ENCODE measurements at regions not wholly inside any gene's neighbourhood (a gene's known extent, or its start where the extent isn't known, plus 50 kb on each side); places are given as distances from the start of the nearest gene placed in this dataset.
A peak's percentile ranks its signal among the peaks of the same experiment; 100 is the strongest.

DNA sequence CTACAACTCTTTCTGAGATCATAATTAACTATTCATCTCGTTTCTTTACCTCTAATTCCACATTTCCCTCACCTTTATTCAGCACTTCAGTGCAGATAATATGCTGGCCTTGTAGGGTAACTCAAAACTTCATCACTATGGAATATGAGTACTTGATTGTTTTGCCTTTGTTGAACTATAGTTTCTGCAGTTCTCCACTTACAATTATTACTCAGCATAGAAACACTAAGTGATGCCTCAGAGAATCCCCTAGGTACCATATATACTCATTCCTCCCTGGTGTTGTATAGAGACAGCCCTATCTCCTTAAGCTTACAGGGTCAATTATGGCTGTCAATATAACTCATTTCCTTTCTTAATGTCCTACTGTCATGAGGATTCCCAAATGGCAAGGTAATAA is 380.6 kb upstream of the RBMS3 start:
- ATAC-seq, result no peak
- no peaks in the 10 kb centered on the region for H3K4me1 ChIP-seq (ENCODE audit: control insufficient read depth, insufficient read depth, low read length)
- no peak overlapping the region for H3K4me3 ChIP-seq (ENCODE audit: low read length)
- no peaks in the 10 kb centered on the region for H3K27me3 ChIP-seq (ENCODE audit: control insufficient read depth, insufficient read depth)
- no peaks in the 10 kb centered on the region for H3K9me3 ChIP-seq (ENCODE audit: control insufficient read depth, low read length)
- H3K27ac ChIP-seq (ENCODE audit: low read length), result no peak overlapping the region
- whole genome bisulfite sequencing, result 43% methylated on average over 1 of the region's 1 CpG
- intact Hi-C loops (cut with DNase I), result no loop called here
- no peak for DNase-seq

DNA sequence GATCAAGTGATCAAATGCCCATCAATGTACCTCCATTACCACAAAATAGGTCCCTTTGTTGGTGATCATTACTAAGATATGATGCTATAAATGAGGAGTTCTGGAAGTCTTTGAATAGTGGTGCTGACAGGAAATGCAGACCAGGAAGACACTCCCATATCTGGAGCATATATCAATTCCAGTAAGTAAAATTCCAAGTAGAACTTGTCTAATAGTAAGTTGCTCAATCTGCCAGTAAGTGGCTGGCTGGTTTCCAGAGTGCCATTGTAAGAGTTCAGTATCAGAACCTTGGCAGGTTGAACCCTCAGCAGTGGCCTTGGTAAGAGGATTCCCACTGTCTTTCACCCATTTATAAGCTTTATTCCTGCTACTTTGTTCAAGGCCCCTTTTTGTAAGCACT is 379.9 kb upstream of the RBMS3 start:
- ATAC-seq (no peak), DNase-seq (peak in 2 of 3 donors; percentile 29 to 47)
- H3K9me3 ChIP-seq (ENCODE audit: control insufficient read depth, low read length), result no peaks in the 10 kb centered on the region
- H3K4me1 ChIP-seq (ENCODE audit: control insufficient read depth, insufficient read depth, low read length), result no peaks in the 10 kb centered on the region
- H3K4me3 ChIP-seq (ENCODE audit: low read length), result no peak overlapping the region
- H3K27ac ChIP-seq (ENCODE audit: low read length), result no peak overlapping the region
- no peaks in the 10 kb centered on the region for H3K27me3 ChIP-seq (ENCODE audit: control insufficient read depth, insufficient read depth)
- intact Hi-C loops (cut with DNase I), result no loop called here

DNA sequence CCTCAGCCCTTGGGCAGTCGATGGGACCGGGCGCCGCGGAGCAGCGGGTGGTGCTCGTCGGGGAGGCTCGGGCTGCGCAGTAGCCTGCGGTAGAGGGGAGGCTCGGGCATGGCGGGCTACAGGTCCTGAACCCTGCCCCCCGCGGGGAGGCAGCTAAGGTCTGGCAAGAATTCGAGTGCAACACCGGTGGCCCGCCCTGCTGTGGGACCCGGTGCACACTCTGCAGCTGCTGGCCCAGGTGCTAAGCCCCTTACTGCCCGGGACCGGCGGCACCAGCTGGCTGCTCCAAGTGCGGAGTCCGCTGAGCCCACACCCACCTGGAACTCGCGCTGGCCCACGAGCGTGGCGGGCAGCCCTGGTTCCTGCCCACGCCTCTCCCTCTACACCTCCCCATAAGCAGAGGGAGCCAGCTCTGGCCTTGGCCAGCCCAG is 377.7 kb upstream of the RBMS3 start:
- 96% methylated on average over 30 of the region's 30 CpGs for WGBS
- Histone ChIP-seq H3K27me3 (ENCODE audit: control insufficient read depth, insufficient read depth) (no peaks in the 10 kb centered on the region), H3K4me3 (ENCODE audit: low read length) (no peak overlapping the region), H3K27ac (ENCODE audit: low read length) (no peak overlapping the region), H3K4me1 (ENCODE audit: control insufficient read depth, insufficient read depth, low read length) (no peaks in the 10 kb centered on the region), H3K9me3 (ENCODE audit: control insufficient read depth, low read length) (no peaks in the 10 kb centered on the region)
- ATAC-seq (no peak), DNase-seq (peak; percentile 9 to 52 (median 28))
- intact Hi-C loops (cut with DNase I), result no loop called here

DNA sequence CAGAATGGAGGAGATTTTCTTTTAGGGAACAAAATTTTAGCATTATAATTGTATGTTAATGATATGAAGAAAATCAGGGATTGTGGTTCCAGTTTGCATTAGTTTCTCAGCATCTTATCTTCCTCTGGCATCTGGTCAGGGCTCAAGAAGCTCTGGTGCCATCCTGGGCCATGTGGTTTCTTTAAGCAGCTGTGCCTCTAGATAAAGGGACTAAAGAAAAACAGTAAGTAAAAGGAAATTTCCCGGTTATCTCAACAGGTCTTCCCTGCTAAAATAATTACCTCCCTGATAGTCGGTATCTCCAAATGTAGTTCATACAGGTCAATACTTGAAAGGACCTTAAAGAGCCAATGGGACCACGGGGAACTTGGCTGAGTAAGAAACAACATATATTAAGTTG is 375.1 kb upstream of the RBMS3 start:
- intact Hi-C loops (cut with DNase I), result no loop called here
- 28% methylated on average over 3 of the region's 3 CpGs for WGBS
- ATAC-seq, result no peak

DNA sequence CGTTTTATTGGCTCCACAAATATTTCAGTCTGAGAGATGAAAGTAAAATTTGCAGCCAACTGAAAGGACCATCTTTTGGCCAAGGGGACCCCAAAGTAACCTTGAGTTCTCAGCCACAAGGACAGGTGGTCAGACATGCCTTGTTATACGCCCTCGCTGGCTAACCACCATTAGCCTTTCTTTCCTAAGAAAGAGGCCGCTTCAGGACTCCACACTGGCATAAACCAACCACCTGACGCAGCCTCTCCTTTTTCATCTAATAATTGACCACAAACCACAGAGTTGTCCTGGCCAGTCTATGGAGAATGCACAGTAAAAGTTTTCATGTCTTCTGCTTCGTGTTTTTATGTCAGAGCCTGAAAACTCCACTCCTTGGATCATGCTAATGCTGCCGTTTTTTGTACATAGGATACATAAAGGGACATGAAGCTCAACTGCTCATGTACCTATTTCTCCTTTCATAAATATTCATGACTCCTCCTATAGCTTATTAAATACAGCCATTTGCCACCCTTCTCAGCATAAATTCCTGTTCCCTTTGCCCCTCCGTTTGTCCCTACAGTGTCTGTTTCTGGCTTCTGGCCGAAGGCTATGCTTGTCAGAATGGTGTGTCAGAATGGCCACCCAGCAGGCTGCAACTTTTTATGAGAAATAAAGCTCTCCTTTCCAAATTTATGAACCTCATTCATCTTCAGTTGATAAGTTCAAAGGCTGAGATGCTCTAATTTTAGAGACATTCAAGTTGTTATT is 374.1 kb upstream of the RBMS3 start:
- no peak for ATAC-seq
- intact Hi-C loops (cut with DNase I), result no loop called here
- 83% methylated on average over 9 of the region's 9 CpGs for WGBS
- no peaks in the 10 kb centered on the region for H3K27me3 ChIP-seq (ENCODE audit: control insufficient read depth, insufficient read depth)
- H3K27ac ChIP-seq (ENCODE audit: low read length), result no peak overlapping the region
- no peak overlapping the region for H3K4me3 ChIP-seq (ENCODE audit: low read length)
- H3K4me1 ChIP-seq (ENCODE audit: control insufficient read depth, insufficient read depth, low read length), result no peaks in the 10 kb centered on the region
- H3K9me3 ChIP-seq (ENCODE audit: control insufficient read depth, low read length), result no peaks in the 10 kb centered on the region
- no peak for DNase-seq

More for the DNA sequence above, 375.1 kb upstream of the RBMS3 start:
- Histone ChIP-seq H3K4me1 (ENCODE audit: control insufficient read depth, insufficient read depth, low read length) (no peaks in the 10 kb centered on the region), H3K27ac (ENCODE audit: low read length) (no peak overlapping the region), H3K4me3 (ENCODE audit: low read length) (no peak overlapping the region), H3K9me3 (ENCODE audit: control insufficient read depth, low read length) (no peaks in the 10 kb centered on the region), H3K27me3 (ENCODE audit: control insufficient read depth, insufficient read depth) (no peaks in the 10 kb centered on the region)
- DNase-seq, result no peak

DNA sequence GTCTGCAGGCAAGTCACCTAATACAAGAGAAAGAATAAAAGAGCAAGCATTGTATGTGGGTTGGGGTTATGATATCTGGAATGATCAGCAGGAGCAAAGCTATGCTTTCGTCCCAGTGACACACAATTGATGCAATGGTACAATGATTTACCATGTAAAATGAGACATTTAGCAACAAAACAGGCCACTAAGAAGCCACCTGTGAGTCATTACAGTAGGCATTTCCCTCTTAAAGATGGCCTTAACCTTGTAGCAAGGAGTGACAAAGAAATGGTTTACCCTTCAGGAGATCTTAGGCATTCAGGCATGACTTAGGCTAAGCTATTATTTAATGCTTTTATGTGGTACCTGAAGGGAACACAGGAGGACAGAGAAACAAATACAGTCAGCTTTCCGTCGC is 373.3 kb upstream of the RBMS3 start:
- intact Hi-C loops (cut with DNase I), result no loop called here
- DNase-seq (no peak), ATAC-seq (no peak)
- Histone ChIP-seq H3K9me3 (ENCODE audit: control insufficient read depth, low read length) (no peaks in the 10 kb centered on the region), H3K27ac (ENCODE audit: low read length) (no peak overlapping the region), H3K27me3 (ENCODE audit: control insufficient read depth, insufficient read depth) (no peaks in the 10 kb centered on the region), H3K4me1 (ENCODE audit: control insufficient read depth, insufficient read depth, low read length) (no peaks in the 10 kb centered on the region), H3K4me3 (ENCODE audit: low read length) (no peak overlapping the region)
- 98% methylated on average over 3 of the region's 3 CpGs for WGBS

DNA sequence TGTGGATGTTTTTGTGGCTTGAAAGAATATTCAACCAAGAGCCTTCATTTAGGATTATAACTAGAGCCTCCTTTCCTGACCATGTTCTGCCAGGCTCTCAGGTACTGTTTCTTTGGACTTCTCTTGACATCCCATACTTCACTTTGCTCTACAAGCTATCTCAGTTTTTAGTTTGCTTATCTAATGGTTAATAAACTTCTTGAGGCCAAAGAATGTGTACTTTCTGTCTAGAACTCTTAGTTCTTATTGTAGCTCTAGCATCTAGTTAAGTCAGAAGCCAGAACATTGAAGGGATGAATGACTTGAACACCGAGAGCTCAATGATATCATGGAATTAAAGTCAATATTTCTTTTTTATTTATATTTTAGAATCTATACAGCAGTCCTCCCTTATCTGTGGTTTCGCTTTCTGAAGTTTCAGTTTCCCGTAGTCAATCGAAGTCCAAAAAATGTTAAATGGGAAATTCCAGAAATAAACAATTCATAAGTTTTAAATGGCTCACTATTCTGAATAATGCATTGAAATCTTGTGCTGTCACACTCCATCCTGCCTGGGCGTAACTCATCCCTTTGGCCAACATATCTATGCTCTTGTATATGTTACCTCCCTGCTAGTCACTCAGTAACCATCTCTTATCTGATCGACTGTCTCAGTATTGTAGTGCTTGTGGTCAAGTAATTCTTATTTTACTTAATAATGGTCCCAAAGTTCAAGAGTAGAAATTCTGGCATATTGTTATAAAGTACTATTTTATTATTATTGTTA is 368.6 kb upstream of the RBMS3 start:
- no peak for DNase-seq
- H3K4me1 ChIP-seq (ENCODE audit: control insufficient read depth, insufficient read depth, low read length), result peaks cover 2% of the 10 kb centered on the region
- intact Hi-C loops (cut with DNase I), result loop anchor here in 2 of 4 donors (10.0 kb wide), 1 partner anchor 852 kb away; no protein-coding TSS in a partner anchor
- no peaks in the 10 kb centered on the region for H3K9me3 ChIP-seq (ENCODE audit: control insufficient read depth, low read length)
- 73% methylated on average over 6 of the region's 6 CpGs for WGBS
- H3K4me3 ChIP-seq (ENCODE audit: low read length), result no peak overlapping the region
- H3K27ac ChIP-seq (ENCODE audit: low read length), result no peak overlapping the region
- ATAC-seq, result no peak
- H3K27me3 ChIP-seq (ENCODE audit: control insufficient read depth, insufficient read depth), result no peaks in the 10 kb centered on the region

DNA sequence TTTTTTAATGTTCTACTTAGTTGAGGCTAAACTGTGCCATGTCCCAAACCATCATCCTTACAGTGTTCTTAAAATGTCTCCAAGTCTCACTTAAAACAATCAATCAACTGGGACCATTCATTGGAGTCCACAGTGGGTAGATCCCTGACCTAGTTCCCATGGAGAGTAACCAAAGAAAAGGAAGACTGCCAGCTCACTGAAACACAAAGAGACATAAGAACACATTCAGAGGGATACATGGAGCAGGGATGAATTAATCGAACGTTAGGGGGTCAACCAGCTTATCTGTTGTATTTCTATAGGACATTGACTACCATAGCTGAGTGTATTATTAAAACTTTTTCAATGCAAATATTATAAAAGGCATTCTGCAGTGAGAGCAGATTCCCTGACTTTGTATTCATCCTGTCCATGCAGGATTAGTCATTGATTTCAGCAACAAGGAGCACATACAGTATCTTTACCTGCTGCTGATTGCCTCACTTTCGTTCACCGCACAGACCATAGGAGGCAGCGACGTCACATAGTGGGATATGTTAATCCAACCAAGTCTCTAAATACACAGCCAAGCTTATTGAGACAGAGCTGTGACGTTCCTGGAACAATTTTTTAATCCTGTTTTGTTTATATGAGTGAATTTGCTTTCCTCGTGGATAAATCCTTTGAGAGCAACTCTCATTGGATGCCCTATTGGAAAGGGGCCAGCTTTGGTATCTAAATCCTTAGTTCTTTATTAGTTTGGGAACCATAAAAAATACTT is 364.9 kb upstream of the RBMS3 start:
- peak in 2 of 3 donors; percentile 18 to 51 for DNase-seq
- intact Hi-C loops (cut with DNase I), result loop anchor here in 2 of 4 donors (10.0 kb wide), 1 partner anchor 849 kb away; no protein-coding TSS in a partner anchor
- H3K27ac ChIP-seq (ENCODE audit: low read length), result peak overlapping the region; percentile 90

DNA sequence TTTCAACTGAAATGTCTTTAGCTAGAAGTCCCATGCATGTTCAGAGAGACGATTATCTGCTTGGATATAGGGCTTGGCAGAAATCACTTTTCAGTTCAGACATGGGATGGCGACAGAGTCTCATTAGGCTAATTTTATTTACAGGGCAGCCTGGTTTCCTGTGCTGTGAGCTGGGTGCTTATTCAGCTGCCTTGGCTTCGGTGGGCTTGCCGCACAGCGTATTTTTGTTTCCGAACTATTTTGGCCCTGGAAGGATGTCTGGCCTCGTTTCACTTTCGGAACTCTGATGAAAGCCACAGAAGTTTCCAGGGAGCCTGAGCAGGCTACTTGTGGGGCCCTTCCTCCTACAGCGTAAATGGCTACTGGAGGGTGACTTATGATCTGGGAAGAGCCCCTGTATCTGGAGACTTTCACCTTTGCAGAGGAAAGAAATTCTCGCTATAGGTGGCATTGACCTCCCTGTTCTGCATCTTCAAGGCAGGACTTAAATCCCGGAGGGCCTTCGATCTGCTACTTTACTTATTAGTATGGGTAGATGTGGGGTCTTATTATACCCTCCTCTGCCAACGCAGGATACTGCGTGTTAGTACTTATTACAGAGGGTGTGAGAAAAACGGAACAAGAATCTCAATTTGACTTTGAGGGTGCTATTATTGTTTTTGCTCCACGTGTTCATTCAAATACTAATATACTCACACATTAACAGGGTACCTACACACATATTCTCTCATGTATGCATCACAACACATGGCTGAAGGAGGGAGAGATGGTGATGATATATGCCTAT is 364.0 kb upstream of the RBMS3 start:
- intact Hi-C loops (cut with DNase I), result loop anchor here in 2 of 4 donors (10.0 kb wide), 1 partner anchor 848 kb away; no protein-coding TSS in a partner anchor
- Histone ChIP-seq H3K4me1 (ENCODE audit: control insufficient read depth, insufficient read depth, low read length) (peaks cover 2% of the 10 kb centered on the region), H3K9me3 (ENCODE audit: control insufficient read depth, low read length) (no peaks in the 10 kb centered on the region), H3K27me3 (ENCODE audit: control insufficient read depth, insufficient read depth) (no peaks in the 10 kb centered on the region), H3K27ac (ENCODE audit: low read length) (no peak overlapping the region), H3K4me3 (ENCODE audit: low read length) (peak overlapping the region; percentile 9)
- 44% methylated on average over 16 of the region's 16 CpGs for WGBS
- DNase-seq, result peak; percentile 77 to 87 (median 82)
- ATAC-seq, result peak; percentile 97 to 98

More for the DNA sequence above, 364.9 kb upstream of the RBMS3 start:
- ATAC-seq, result peak; percentile 55 to 60
- 35% methylated on average over 8 of the region's 8 CpGs for WGBS
- no peaks in the 10 kb centered on the region for H3K9me3 ChIP-seq (ENCODE audit: control insufficient read depth, low read length)
- no peaks in the 10 kb centered on the region for H3K27me3 ChIP-seq (ENCODE audit: control insufficient read depth, insufficient read depth)
- peak overlapping the region; percentile 9 for H3K4me3 ChIP-seq (ENCODE audit: low read length)
- peaks cover 2% of the 10 kb centered on the region for H3K4me1 ChIP-seq (ENCODE audit: control insufficient read depth, insufficient read depth, low read length)

DNA sequence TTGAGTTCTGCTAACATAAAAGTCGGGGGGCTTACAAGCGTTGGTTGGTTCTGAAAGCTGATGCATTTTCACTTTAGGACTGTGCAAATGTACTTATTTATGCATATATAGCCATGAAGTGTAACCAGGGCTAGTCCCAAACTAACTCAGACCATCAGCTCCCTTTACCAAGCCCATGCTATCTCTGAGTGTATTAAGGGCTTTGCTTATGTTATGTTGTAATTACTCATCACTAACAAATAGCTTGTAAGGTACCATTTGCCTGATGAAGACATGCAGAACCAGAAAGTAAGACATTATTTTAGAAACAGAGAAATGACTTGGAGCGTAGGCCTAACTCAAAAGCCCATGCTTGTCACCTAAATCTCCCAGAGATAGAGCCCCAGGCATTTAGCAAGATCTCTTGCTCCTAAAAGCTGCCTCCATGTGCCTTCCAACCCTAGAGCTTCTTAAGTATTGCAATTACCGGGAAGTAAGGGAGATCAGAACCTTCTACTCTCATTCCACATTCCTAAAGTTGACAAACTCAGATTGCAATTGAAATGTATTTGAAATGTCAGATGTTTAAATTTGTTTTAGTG is 362.9 kb upstream of the RBMS3 start:
- Histone ChIP-seq H3K27me3 (ENCODE audit: control insufficient read depth, insufficient read depth) (no peaks in the 10 kb centered on the region), H3K9me3 (ENCODE audit: control insufficient read depth, low read length) (no peaks in the 10 kb centered on the region), H3K27ac (ENCODE audit: low read length) (no peak overlapping the region), H3K4me3 (ENCODE audit: low read length) (no peak overlapping the region), H3K4me1 (ENCODE audit: control insufficient read depth, insufficient read depth, low read length) (peaks cover 2% of the 10 kb centered on the region)
- whole genome bisulfite sequencing, result 84% methylated on average over 4 of the region's 4 CpGs
- DNase-seq (no peak), ATAC-seq (no peak)
- intact Hi-C loops (cut with DNase I), result loop anchor here in 2 of 4 donors (10.0 kb wide), 1 partner anchor 847 kb away; no protein-coding TSS in a partner anchor
